PFSK-1 (cell line): ENCODE measurements at regions not wholly inside any gene's neighbourhood (a gene's known extent, or its start where the extent isn't known, plus 50 kb on each side); places are given as distances from the start of the nearest gene placed in this dataset.

Experiments
- FOXP2 ChIP-seq: optimal IDR thresholded peaks from 2 replicates; pipeline ENCODE3; 2011; ENCODE audit warnings: borderline replicate concordance, control low read depth, inconsistent platforms; ENCODE audit not compliant: insufficient read depth; ENCODE audit errors: extremely low read length, extremely low read depth
- POLR2AphosphoS5 ChIP-seq: IDR thresholded peaks from 2 replicates; pipeline ENCODE4 v1.6.1; 2012; ENCODE audit warnings: low read depth, mild to moderate bottlenecking, control low read depth, low read length, moderate library complexity
- REST ChIP-seq, 2 experiments: IDR thresholded peaks; 2 replicates each; pipeline versions ENCODE4 v1.6.1 to v1.8.0; 2011 to 2012; ENCODE audit warnings: low read depth in 2 of 2, low read length in 2 of 2, control low read depth in 1 of 2, inconsistent platforms in 1 of 2, mild to moderate bottlenecking in 1 of 2, moderate library complexity in 1 of 2; ENCODE audit not compliant: insufficient read depth in 1 of 2
- SIN3A ChIP-seq: IDR thresholded peaks from 2 replicates; pipeline ENCODE4 v1.6.1; 2012; ENCODE audit warnings: mild to moderate bottlenecking, low read length, moderate library complexity, borderline replicate concordance; ENCODE audit not compliant: insufficient read depth
- TAF1 ChIP-seq: IDR thresholded peaks from 2 replicates; pipeline ENCODE4 v1.6.1; 2012; ENCODE audit warnings: low read length, control low read depth, borderline replicate concordance; ENCODE audit not compliant: insufficient read depth

GRCh38 chr13:34507630-34508029, 434.4 kb upstream of the NBEA start:
- no peak for TF ChIP-seq SIN3A
- TF ChIP-seq REST (IDR thresholded peaks at IDR 0.05; ENCODE audit: insufficient read depth in 1 of 2, low read depth in 2 of 2, low read length in 2 of 2), result no peak
- no peak for TF ChIP-seq POLR2AphosphoS5
- TF ChIP-seq FOXP2, result no peak
- no peak for TF ChIP-seq TAF1

- TF ChIP-seq POLR2AphosphoS5, result no peak
- TF ChIP-seq SIN3A, result no peak
These were observed 429.3 kb upstream of the NBEA start for GRCh38 chr13:34512817-34513216.

GRCh38 chr13:34513526-34513925, 428.5 kb upstream of the NBEA start:
- no peak for TF ChIP-seq TAF1
- no peak for TF ChIP-seq FOXP2
- no peak for TF ChIP-seq POLR2AphosphoS5
- no peak for TF ChIP-seq SIN3A
- no peak for TF ChIP-seq REST (IDR thresholded peaks at IDR 0.05; ENCODE audit: insufficient read depth in 1 of 2, low read depth in 2 of 2, low read length in 2 of 2)

- TF ChIP-seq REST (IDR thresholded peaks at IDR 0.05; ENCODE audit: insufficient read depth in 1 of 2, low read depth in 2 of 2, low read length in 2 of 2), result no peak
- no peak for TF ChIP-seq TAF1
- no peak for TF ChIP-seq POLR2AphosphoS5
- no peak for TF ChIP-seq FOXP2
- TF ChIP-seq SIN3A, result no peak
These were observed 426.9 kb upstream of the NBEA start for GRCh38 chr13:34515201-34515600.

- TF ChIP-seq FOXP2, result no peak
- TF ChIP-seq REST (IDR thresholded peaks at IDR 0.05; ENCODE audit: insufficient read depth in 1 of 2, low read depth in 2 of 2, low read length in 2 of 2), result no peak
- no peak for TF ChIP-seq TAF1
- TF ChIP-seq SIN3A, result no peak
- no peak for TF ChIP-seq POLR2AphosphoS5
These were observed 420.9 kb upstream of the NBEA start for GRCh38 chr13:34521171-34521570.
